ENCODE measurements at regions not wholly inside any gene's neighbourhood (a gene's known extent, or its start where the extent isn't known, plus 50 kb on each side); places are given as distances from the start of the nearest gene placed in this dataset.

DNA sequence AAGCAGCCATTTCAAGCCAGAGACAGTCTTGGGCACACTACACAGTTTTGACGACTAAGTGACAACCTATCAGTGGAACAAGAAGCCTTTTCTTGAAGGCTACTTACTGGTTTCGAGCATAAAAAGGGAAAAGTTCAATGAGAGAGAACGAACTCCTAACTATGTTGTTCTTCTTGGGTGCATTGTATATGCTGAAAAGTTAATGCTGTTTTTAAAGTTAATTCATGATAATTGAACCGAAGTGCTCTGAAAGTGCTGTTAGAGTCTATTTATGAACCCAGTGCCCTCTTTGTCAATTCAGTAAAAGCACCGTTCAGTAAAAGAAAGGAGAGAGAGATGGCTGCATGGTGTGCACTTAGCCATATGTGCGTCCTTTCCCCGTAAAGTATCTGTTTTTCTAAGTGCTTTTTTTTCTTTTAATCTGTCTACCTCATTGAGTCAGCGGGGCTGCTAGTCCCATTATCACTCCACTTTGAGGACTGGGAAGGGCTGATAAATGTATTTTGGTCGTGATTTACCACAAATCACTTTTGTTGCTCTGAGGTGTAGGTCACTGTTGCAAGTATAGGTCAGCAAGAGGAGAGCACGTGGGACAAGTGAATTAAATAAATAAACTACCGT is 380.7 kb upstream of the GOLIM4 start:
- no peak for ATAC-seq
- H3K27me3 Mint-ChIP-seq (ENCODE audit: insufficient read depth, low read depth, poor library complexity): no peaks in the 10 kb centered on the region
- H3K4me2 ChIP-seq: no peak overlapping the region

DNA sequence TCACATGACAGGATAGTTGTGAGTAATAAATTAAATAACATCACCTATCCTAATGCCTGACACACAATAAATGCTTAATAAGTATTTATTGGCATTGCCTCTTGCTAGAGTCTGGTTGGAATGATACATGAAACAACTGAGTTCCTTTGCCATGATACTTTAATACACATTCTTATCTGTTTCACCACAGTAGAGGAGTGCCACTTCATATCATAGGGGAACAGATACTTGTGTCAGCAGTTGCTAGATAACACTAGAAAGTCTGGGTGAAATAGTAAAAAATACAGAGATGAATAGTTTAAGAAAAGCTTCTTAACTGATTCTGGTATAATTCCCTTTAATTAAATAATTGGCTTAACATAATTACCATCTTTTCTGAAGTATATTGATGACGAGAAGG is 380.0 kb upstream of the GOLIM4 start:
- Histone ChIP-seq H3K9me2 (ENCODE audit: insufficient read depth) (no peaks in the 10 kb centered on the region), H3K4me2 (no peak overlapping the region), H3K79me2 (replicated peaks; ENCODE audit: insufficient read depth) (no peaks in the 10 kb centered on the region), H4K20me1 (replicated peaks; ENCODE audit: insufficient read depth) (no peaks in the 10 kb centered on the region), H3K27me3 (ENCODE audit: insufficient read depth) (no peaks in the 10 kb centered on the region), H2AFZ (no peak overlapping the region), H3K27ac (ENCODE audit: low read depth) (no peak overlapping the region), H3K4me3 (no peak overlapping the region), H3F3A (replicated peaks; ENCODE audit: low read depth) (no peaks in the 10 kb centered on the region), H3K36me3 (ENCODE audit: insufficient read depth) (no peaks in the 10 kb centered on the region), H3K4me1 (ENCODE audit: insufficient read depth) (peaks cover 9% of the 10 kb centered on the region; the same call in 1 of the 2 replicates)
- TF ChIP-seq JUNB (IDR thresholded peaks at IDR 0.05; ENCODE audit: unreplicated experiment) (no peak), ZNF331 (CRISPR knock-in tag; IDR thresholded peaks at IDR 0.05; ENCODE audit: low read depth) (no peak)
- TF ChIP-seq, protein P1, sequence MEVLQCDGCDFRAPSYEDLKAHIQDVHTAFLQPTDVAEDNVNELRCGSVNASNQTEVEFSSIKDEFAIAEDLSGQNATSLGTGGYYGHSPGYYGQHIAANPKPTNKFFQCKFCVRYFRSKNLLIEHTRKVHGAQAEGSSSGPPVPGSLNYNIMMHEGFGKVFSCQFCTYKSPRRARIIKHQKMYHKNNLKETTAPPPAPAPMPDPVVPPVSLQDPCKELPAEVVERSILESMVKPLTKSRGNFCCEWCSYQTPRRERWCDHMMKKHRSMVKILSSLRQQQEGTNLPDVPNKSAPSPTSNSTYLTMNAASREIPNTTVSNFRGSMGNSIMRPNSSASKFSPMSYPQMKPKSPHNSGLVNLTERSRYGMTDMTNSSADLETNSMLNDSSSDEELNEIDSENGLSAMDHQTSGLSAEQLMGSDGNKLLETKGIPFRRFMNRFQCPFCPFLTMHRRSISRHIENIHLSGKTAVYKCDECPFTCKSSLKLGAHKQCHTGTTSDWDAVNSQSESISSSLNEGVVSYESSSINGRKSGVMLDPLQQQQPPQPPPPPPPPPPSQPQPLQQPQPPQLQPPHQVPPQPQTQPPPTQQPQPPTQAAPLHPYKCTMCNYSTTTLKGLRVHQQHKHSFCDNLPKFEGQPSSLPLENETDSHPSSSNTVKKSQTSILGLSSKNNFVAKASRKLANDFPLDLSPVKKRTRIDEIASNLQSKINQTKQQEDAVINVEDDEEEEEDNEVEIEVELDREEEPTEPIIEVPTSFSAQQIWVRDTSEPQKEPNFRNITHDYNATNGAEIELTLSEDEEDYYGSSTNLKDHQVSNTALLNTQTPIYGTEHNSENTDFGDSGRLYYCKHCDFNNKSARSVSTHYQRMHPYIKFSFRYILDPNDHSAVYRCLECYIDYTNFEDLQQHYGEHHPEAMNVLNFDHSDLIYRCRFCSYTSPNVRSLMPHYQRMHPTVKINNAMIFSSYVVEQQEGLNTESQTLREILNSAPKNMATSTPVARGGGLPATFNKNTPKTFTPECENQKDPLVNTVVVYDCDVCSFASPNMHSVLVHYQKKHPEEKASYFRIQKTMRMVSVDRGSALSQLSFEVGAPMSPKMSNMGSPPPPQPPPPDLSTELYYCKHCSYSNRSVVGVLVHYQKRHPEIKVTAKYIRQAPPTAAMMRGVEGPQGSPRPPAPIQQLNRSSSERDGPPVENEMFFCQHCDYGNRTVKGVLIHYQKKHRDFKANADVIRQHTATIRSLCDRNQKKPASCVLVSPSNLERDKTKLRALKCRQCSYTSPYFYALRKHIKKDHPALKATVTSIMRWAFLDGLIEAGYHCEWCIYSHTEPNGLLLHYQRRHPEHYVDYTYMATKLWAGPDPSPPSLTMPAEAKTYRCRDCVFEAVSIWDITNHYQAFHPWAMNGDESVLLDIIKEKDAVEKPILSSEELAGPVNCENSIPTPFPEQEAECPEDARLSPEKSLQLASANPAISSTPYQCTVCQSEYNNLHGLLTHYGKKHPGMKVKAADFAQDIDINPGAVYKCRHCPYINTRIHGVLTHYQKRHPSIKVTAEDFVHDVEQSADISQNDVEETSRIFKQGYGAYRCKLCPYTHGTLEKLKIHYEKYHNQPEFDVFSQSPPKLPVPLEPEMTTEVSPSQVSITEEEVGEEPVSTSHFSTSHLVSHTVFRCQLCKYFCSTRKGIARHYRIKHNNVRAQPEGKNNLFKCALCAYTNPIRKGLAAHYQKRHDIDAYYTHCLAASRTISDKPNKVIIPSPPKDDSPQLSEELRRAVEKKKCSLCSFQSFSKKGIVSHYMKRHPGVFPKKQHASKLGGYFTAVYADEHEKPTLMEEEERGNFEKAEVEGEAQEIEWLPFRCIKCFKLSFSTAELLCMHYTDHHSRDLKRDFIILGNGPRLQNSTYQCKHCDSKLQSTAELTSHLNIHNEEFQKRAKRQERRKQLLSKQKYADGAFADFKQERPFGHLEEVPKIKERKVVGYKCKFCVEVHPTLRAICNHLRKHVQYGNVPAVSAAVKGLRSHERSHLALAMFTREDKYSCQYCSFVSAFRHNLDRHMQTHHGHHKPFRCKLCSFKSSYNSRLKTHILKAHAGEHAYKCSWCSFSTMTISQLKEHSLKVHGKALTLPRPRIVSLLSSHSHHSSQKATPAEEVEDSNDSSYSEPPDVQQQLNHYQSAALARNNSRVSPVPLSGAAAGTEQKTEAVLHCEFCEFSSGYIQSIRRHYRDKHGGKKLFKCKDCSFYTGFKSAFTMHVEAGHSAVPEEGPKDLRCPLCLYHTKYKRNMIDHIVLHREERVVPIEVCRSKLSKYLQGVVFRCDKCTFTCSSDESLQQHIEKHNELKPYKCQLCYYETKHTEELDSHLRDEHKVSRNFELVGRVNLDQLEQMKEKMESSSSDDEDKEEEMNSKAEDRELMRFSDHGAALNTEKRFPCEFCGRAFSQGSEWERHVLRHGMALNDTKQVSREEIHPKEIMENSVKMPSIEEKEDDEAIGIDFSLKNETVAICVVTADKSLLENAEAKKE (CRISPR knock-in tag; IDR thresholded peaks at IDR 0.05): no peak
- ATAC-seq (no peak), DNase-seq (ENCODE audit: low spot score) (no peak)
- H3K27ac Mint-ChIP-seq: no peak overlapping the region
- no peaks in the 10 kb centered on the region for H3K36me3 Mint-ChIP-seq (ENCODE audit: low read depth)
- no peak overlapping the region for H3K4me3 Mint-ChIP-seq
- H3K9me3 Mint-ChIP-seq: no peaks in the 10 kb centered on the region; the same call in 2 of the 3 replicates
- no peaks in the 10 kb centered on the region for H3K27me3 Mint-ChIP-seq (ENCODE audit: insufficient read depth, low read depth, poor library complexity)
- peaks cover 10% of the 10 kb centered on the region for H3K4me1 Mint-ChIP-seq

More for the DNA sequence above, 380.7 kb upstream of the GOLIM4 start:
- no peaks in the 10 kb centered on the region for H3F3A ChIP-seq (replicated peaks; ENCODE audit: low read depth)
- Mint-ChIP-seq H3K4me3 (no peak overlapping the region), H3K36me3 (ENCODE audit: low read depth) (no peaks in the 10 kb centered on the region), H3K27ac (no peak overlapping the region), H3K9me3 (no peaks in the 10 kb centered on the region; the same call in 2 of the 3 replicates), H3K4me1 (peaks cover 10% of the 10 kb centered on the region)
- no peaks in the 10 kb centered on the region for H3K27me3 ChIP-seq (ENCODE audit: insufficient read depth)
- H4K20me1 ChIP-seq (replicated peaks; ENCODE audit: insufficient read depth): no peaks in the 10 kb centered on the region
- H3K27ac ChIP-seq (ENCODE audit: low read depth): no peak overlapping the region
- no peaks in the 10 kb centered on the region for H3K36me3 ChIP-seq (ENCODE audit: insufficient read depth)
- H2AFZ ChIP-seq: no peak overlapping the region
- no peaks in the 10 kb centered on the region for H3K79me2 ChIP-seq (replicated peaks; ENCODE audit: insufficient read depth)
- H3K4me1 ChIP-seq (ENCODE audit: insufficient read depth): peaks cover 9% of the 10 kb centered on the region; the same call in 1 of the 2 replicates
- no peak for DNase-seq (ENCODE audit: low spot score)
- TF ChIP-seq ZNF331 (CRISPR knock-in tag; IDR thresholded peaks at IDR 0.05; ENCODE audit: low read depth) (no peak), EZH2 (IDR thresholded peaks at IDR 0.05; ENCODE audit: low read depth, unreplicated experiment) (no peak), EZH2phosphoT487 (IDR thresholded peaks at IDR 0.05; ENCODE audit: unreplicated experiment) (no peak)
- no peaks in the 10 kb centered on the region for H3K9me2 ChIP-seq (ENCODE audit: insufficient read depth)
- H3K4me3 ChIP-seq: no peak overlapping the region

Measured in GM23338 (cell line).